ENCODE measurements at regions not wholly inside any gene's neighbourhood (a gene's known extent, or its start where the extent isn't known, plus 50 kb on each side); places are given as distances from the start of the nearest gene placed in this dataset.

- TF ChIP-seq RNF2 (IDR thresholded peaks at IDR 0.05; ENCODE audit: borderline replicate concordance, low read depth, low read length, missing control alignments, poor library complexity, severe bottlenecking) (no peak), SP1 (IDR thresholded peaks at IDR 0.05; ENCODE audit: low read depth, low read length) (no peak), USF2 (IDR thresholded peaks at IDR 0.05; ENCODE audit: low read length) (no peak), E2F6 (IDR thresholded peaks at IDR 0.05) (no peak), POLR2A (IDR thresholded peaks at IDR 0.05; ENCODE audit: control extremely low read depth in 1 of 2, low read depth in 2 of 2, low read length in 2 of 2) (no peak), POLR2AphosphoS5 (IDR thresholded peaks at IDR 0.05; ENCODE audit: low read depth, low read length) (no peak), SP4 (IDR thresholded peaks at IDR 0.05; ENCODE audit: low read length) (no peak), CTCF (IDR thresholded peaks at IDR 0.05; ENCODE audit: control extremely low read depth in 1 of 3, insufficient read depth in 1 of 3, low read depth in 1 of 3, low read length in 3 of 3) (no peak), SUZ12 (IDR thresholded peaks at IDR 0.05; ENCODE audit: low read length) (no peak), BACH1 (IDR thresholded peaks at IDR 0.05; ENCODE audit: low read length) (no peak)
These were observed 112.7 kb upstream of the FERMT1 start for GRCh38 chr20:6235510-6235909.
